ENCODE measurements at regions not wholly inside any gene's neighbourhood (a gene's known extent, or its start where the extent isn't known, plus 50 kb on each side); places are given as distances from the start of the nearest gene placed in this dataset.
"Not testable (repeated sequence)": the region's sequence is repeated elsewhere in the genome, so short reads cannot be mapped to it uniquely, and the experiment has no call there.

GRCh38 chr10:5291501-5292195 lies 73.1 kb upstream of the UCN3 start:
- Histone ChIP-seq H3K27me3 (ENCODE audit: control insufficient read depth, insufficient read depth, low read length) (no peaks in the 10 kb centered on the region), H3K4me3 (ENCODE audit: low read depth, low read length) (no peak overlapping the region), H3K36me3 (ENCODE audit: control insufficient read depth, insufficient read depth, low read length) (no peaks in the 10 kb centered on the region)
- DNase-seq (ENCODE audit: low read depth): peak; percentile 42
- TF ChIP-seq CTCF (IDR thresholded peaks at IDR 0.05; ENCODE audit: insufficient read depth, low read length, poor library complexity, severe bottlenecking): no peak

- no peaks in the 10 kb centered on the region for H3K36me3 ChIP-seq (ENCODE audit: control insufficient read depth, insufficient read depth, low read length)
- TF ChIP-seq CTCF (IDR thresholded peaks at IDR 0.05; ENCODE audit: insufficient read depth, low read length, poor library complexity, severe bottlenecking): no peak
- DNase-seq (ENCODE audit: low read depth): no peak
- no peak overlapping the region for H3K4me3 ChIP-seq (ENCODE audit: low read depth, low read length)
- H3K27me3 ChIP-seq (ENCODE audit: control insufficient read depth, insufficient read depth, low read length): no peaks in the 10 kb centered on the region
Observed at GRCh38 chr10:5292196-5292735, 72.5 kb upstream of the UCN3 start.

GRCh38 chr10:5292970-5293369 lies 71.8 kb upstream of the UCN3 start:
- H3K36me3 ChIP-seq (ENCODE audit: control insufficient read depth, insufficient read depth, low read length); DNase-seq (ENCODE audit: low read depth); H3K27me3 ChIP-seq (ENCODE audit: control insufficient read depth, insufficient read depth, low read length); H3K4me3 ChIP-seq (ENCODE audit: low read depth, low read length): not testable (repeated sequence)

GRCh38 chr10:5293691-5294550 lies 70.8 kb upstream of the UCN3 start:
- H3K4me3 ChIP-seq (ENCODE audit: low read depth, low read length): no peak overlapping the region
- no peaks in the 10 kb centered on the region for H3K36me3 ChIP-seq (ENCODE audit: control insufficient read depth, insufficient read depth, low read length)
- H3K27me3 ChIP-seq (ENCODE audit: control insufficient read depth, insufficient read depth, low read length): no peaks in the 10 kb centered on the region
- peak; percentile 55 for TF ChIP-seq CTCF (IDR thresholded peaks at IDR 0.05; ENCODE audit: insufficient read depth, low read length, poor library complexity, severe bottlenecking)
- no peak for DNase-seq (ENCODE audit: low read depth)

GRCh38 chr10:5297466-5297865 lies 67.3 kb upstream of the UCN3 start:
- no peak for TF ChIP-seq CTCF (IDR thresholded peaks at IDR 0.05; ENCODE audit: insufficient read depth, low read length, poor library complexity, severe bottlenecking)
- no peak for DNase-seq (ENCODE audit: low read depth)

GRCh38 chr10:5297996-5298395 lies 66.8 kb upstream of the UCN3 start:
- TF ChIP-seq CTCF (IDR thresholded peaks at IDR 0.05; ENCODE audit: insufficient read depth, low read length, poor library complexity, severe bottlenecking): no peak
- Histone ChIP-seq H3K4me3 (ENCODE audit: low read depth, low read length) (no peak overlapping the region), H3K27me3 (ENCODE audit: control insufficient read depth, insufficient read depth, low read length) (no peaks in the 10 kb centered on the region), H3K36me3 (ENCODE audit: control insufficient read depth, insufficient read depth, low read length) (no peaks in the 10 kb centered on the region)
- no peak for DNase-seq (ENCODE audit: low read depth)

More at GRCh38 chr10:5297466-5297865, 67.3 kb upstream of the UCN3 start:
- no peaks in the 10 kb centered on the region for H3K36me3 ChIP-seq (ENCODE audit: control insufficient read depth, insufficient read depth, low read length)
- H3K27me3 ChIP-seq (ENCODE audit: control insufficient read depth, insufficient read depth, low read length): no peaks in the 10 kb centered on the region
- H3K4me3 ChIP-seq (ENCODE audit: low read depth, low read length): no peak overlapping the region
